Ectodermal cell (in vitro differentiated cells): ENCODE measurements at regions not wholly inside any gene's neighbourhood (a gene's known extent, or its start where the extent isn't known, plus 50 kb on each side); places are given as distances from the start of the nearest gene placed in this dataset.

Experiments used
- H3K27ac ChIP-seq: 2 replicates; pipeline ENCODE4 v1.7.0; 2013; ENCODE audit warnings: mild to moderate bottlenecking, low read depth, low read length; ENCODE audit not compliant: insufficient read depth, poor library complexity, severe bottlenecking
- H3K27me3 ChIP-seq: 2 replicates; pipeline ENCODE4 v1.7.0; 2013; ENCODE audit warnings: mild to moderate bottlenecking, low read length; ENCODE audit not compliant: insufficient read depth, control insufficient read depth, poor library complexity, severe bottlenecking
- H3K36me3 ChIP-seq: one replicate; pipeline ENCODE4 v1.7.0; 2013; ENCODE audit warnings: low read length; ENCODE audit not compliant: control insufficient read depth, insufficient read depth
- H3K4me1 ChIP-seq: one replicate; pipeline ENCODE4 v1.7.0; 2013; ENCODE audit warnings: low read length; ENCODE audit not compliant: control insufficient read depth, insufficient read depth
- H3K4me3 ChIP-seq: 2 replicates; pipeline ENCODE4 v1.7.0; 2013; ENCODE audit warnings: low read depth, low read length, control low read depth; ENCODE audit not compliant: insufficient read depth
- H3K9me3 ChIP-seq: 2 replicates; pipeline ENCODE4 v1.7.0; 2013; ENCODE audit warnings: mild to moderate bottlenecking, low read length, moderate library complexity; ENCODE audit not compliant: control insufficient read depth
- WGBS, 2 experiments: methylation state at CpG; one replicate each; pipeline ENCODE4 v1.1.7; 2013; ENCODE audit warnings: missing lambda C conversion rate in 2 of 2; 5-methylcytosine and 5-hydroxymethylcytosine counted together

- no peak overlapping the region for H3K27ac ChIP-seq
- H3K4me3 ChIP-seq: no peak overlapping the region
- WGBS, 2 experiments: 85 to 86% methylated on average over 3 of the region's 3 CpGs
- H3K36me3 ChIP-seq: no peaks in the 10 kb centered on the region
- no peaks in the 10 kb centered on the region for H3K4me1 ChIP-seq
- H3K27me3 ChIP-seq: no peaks in the 10 kb centered on the region
- no peaks in the 10 kb centered on the region for H3K9me3 ChIP-seq
Measured at GRCh38 chr18:64993695-64994094, 757.1 kb upstream of the CDH7 start.

- Histone ChIP-seq H3K36me3 (no peaks in the 10 kb centered on the region), H3K27me3 (no peaks in the 10 kb centered on the region), H3K4me1 (no peaks in the 10 kb centered on the region), H3K9me3 (no peaks in the 10 kb centered on the region), H3K27ac (no peak overlapping the region), H3K4me3 (no peak overlapping the region)
- 89 to 90% methylated on average over 1 of the region's 1 CpG for WGBS, 2 experiments
Measured at GRCh38 chr18:64992654-64993053, 758.2 kb upstream of the CDH7 start.

GRCh38 chr18:64991102-64991501 is 759.7 kb upstream of the CDH7 start:
- Histone ChIP-seq H3K4me1 (no peaks in the 10 kb centered on the region), H3K27ac (no peak overlapping the region), H3K4me3 (no peak overlapping the region), H3K27me3 (no peaks in the 10 kb centered on the region), H3K36me3 (no peaks in the 10 kb centered on the region), H3K9me3 (no peaks in the 10 kb centered on the region)
- WGBS, 2 experiments: 90 to 93% methylated on average over 5 of the region's 5 CpGs

- Histone ChIP-seq H3K4me3 (no peak overlapping the region), H3K36me3 (no peaks in the 10 kb centered on the region), H3K4me1 (no peaks in the 10 kb centered on the region), H3K27me3 (no peaks in the 10 kb centered on the region), H3K27ac (no peak overlapping the region), H3K9me3 (no peaks in the 10 kb centered on the region)
- 90 to 92% methylated on average over 3 of the region's 3 CpGs for WGBS, 2 experiments
Measured at GRCh38 chr18:64986906-64987495, 763.8 kb upstream of the CDH7 start.

- Histone ChIP-seq H3K4me3 (no peak overlapping the region), H3K4me1 (no peaks in the 10 kb centered on the region), H3K27me3 (no peaks in the 10 kb centered on the region), H3K9me3 (no peaks in the 10 kb centered on the region), H3K27ac (no peak overlapping the region), H3K36me3 (no peaks in the 10 kb centered on the region)
- WGBS, 2 experiments: 93 to 94% methylated on average over 14 of the region's 14 CpGs
Measured at GRCh38 chr18:64983497-64984238, 767.1 kb upstream of the CDH7 start.

- H3K27me3 ChIP-seq: no peaks in the 10 kb centered on the region
- no peaks in the 10 kb centered on the region for H3K36me3 ChIP-seq
- WGBS, 2 experiments: 91 to 95% methylated on average over 2 of the region's 2 CpGs
- H3K9me3 ChIP-seq: no peaks in the 10 kb centered on the region
- H3K4me1 ChIP-seq: no peaks in the 10 kb centered on the region
- no peak overlapping the region for H3K27ac ChIP-seq
- H3K4me3 ChIP-seq: no peak overlapping the region
Measured at GRCh38 chr18:64982414-64983055, 768.3 kb upstream of the CDH7 start.

GRCh38 chr18:64981915-64982314 is 768.9 kb upstream of the CDH7 start:
- H3K27me3 ChIP-seq: no peaks in the 10 kb centered on the region
- no peaks in the 10 kb centered on the region for H3K4me1 ChIP-seq
- H3K9me3 ChIP-seq: no peaks in the 10 kb centered on the region
- no peak overlapping the region for H3K4me3 ChIP-seq
- 89 to 97% methylated on average over 2 of the region's 2 CpGs for WGBS, 2 experiments
- no peaks in the 10 kb centered on the region for H3K36me3 ChIP-seq
- H3K27ac ChIP-seq: no peak overlapping the region

GRCh38 chr18:64979791-64980190 is 771.0 kb upstream of the CDH7 start:
- 92 to 100% methylated on average over 2 of the region's 2 CpGs for WGBS, 2 experiments

GRCh38 chr18:64974391-64975125 is 776.3 kb upstream of the CDH7 start:
- Histone ChIP-seq H3K27me3 (no peaks in the 10 kb centered on the region), H3K27ac (no peak overlapping the region), H3K4me1 (no peaks in the 10 kb centered on the region), H3K36me3 (no peaks in the 10 kb centered on the region), H3K4me3 (no peak overlapping the region), H3K9me3 (no peaks in the 10 kb centered on the region)
- WGBS, 2 experiments: 89 to 93% methylated on average over 8 of the region's 8 CpGs

More at GRCh38 chr18:64979791-64980190, 771.0 kb upstream of the CDH7 start:
- Histone ChIP-seq H3K36me3 (no peaks in the 10 kb centered on the region), H3K9me3 (no peaks in the 10 kb centered on the region), H3K4me1 (no peaks in the 10 kb centered on the region), H3K4me3 (no peak overlapping the region), H3K27ac (no peak overlapping the region), H3K27me3 (no peaks in the 10 kb centered on the region)

GRCh38 chr18:64972545-64972944 is 778.3 kb upstream of the CDH7 start:
- no peaks in the 10 kb centered on the region for H3K36me3 ChIP-seq
- 83 to 84% methylated on average over 1 to 2 of the region's 2 CpGs for WGBS, 2 experiments
- no peaks in the 10 kb centered on the region for H3K27me3 ChIP-seq
- H3K4me3 ChIP-seq: no peak overlapping the region
- H3K27ac ChIP-seq: no peak overlapping the region
- H3K4me1 ChIP-seq: no peaks in the 10 kb centered on the region
- no peaks in the 10 kb centered on the region for H3K9me3 ChIP-seq
